ENCODE measurements at regions not wholly inside any gene's neighbourhood (a gene's known extent, or its start where the extent isn't known, plus 50 kb on each side); places are given as distances from the start of the nearest gene placed in this dataset.

GRCh38 chr4:143118663-143119062, 66.1 kb upstream of the USP38 start:
- TF ChIP-seq ZNF274 (IDR thresholded peaks at IDR 0.05; ENCODE audit: low read depth, low read length), result no peak
- no peak for TF ChIP-seq SUZ12 (IDR thresholded peaks at IDR 0.05; ENCODE audit: extremely low read depth, insufficient read depth, insufficient read length)
- TF ChIP-seq YY1 (IDR thresholded peaks at IDR 0.05; ENCODE audit: insufficient read depth, insufficient read length), result no peak

Data from NT2/D1 (cell line).